B cell (primary cell): ENCODE measurements at regions not wholly inside any gene's neighbourhood (a gene's known extent, or its start where the extent isn't known, plus 50 kb on each side); places are given as distances from the start of the nearest gene placed in this dataset.

Source experiments
- CTCF ChIP-seq: fragments of 200-600 bp; IDR thresholded peaks from one replicate; pipeline ENCODE4 v1.8.0; 2022; ENCODE audit warnings: antibody characterized with exemption, mild to moderate bottlenecking
- EZH2 ChIP-seq: IDR thresholded peaks from 2 replicates; pipeline ENCODE4 v1.6.1; 2012; ENCODE audit warnings: borderline replicate concordance, low read depth, mild to moderate bottlenecking, moderate library complexity, low read length; ENCODE audit not compliant: insufficient read depth, poor library complexity, severe bottlenecking

- no peak for TF ChIP-seq CTCF
- no peak for TF ChIP-seq EZH2
Observed at GRCh38 chr15:22228101-22228762, 147.9 kb downstream of the OR4M2 start.
